ENCODE measurements at regions not wholly inside any gene's neighbourhood (a gene's known extent, or its start where the extent isn't known, plus 50 kb on each side); places are given as distances from the start of the nearest gene placed in this dataset. TPM values are rescaled to one million over a fixed set of nuclear protein-coding genes. Genes with fewer than 3 reads are reported as not detected.

Small RNAs in the stretch of these regions (microRNA-seq; reads per million reads assigned to microRNA genes)
- not detected for gene MIR3668
- not detected for gene MIR4465

Measured in myocyte (in vitro differentiated cells).